ENCODE measurements at regions not wholly inside any gene's neighbourhood (a gene's known extent, or its start where the extent isn't known, plus 50 kb on each side); places are given as distances from the start of the nearest gene placed in this dataset.

DNA sequence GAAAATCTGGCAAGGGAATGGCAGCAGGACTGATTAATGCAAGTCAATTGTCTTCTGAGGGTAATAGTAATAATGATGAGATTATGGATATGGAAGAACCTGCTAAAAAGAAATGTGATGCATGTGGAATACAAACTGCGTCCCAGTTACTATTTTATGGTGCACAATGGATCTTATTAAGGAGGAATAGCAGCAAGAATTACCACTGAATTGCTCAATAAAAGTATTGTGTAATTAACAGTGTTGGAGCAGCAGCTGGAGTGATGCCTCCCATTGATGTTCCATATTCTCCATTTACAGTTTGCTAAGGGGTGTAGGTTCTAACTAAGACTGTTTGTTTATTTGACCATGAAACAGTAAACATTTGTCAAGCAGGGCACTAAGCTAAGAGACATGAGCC lies 167.9 kb downstream of the HRH4 start:
- no peak for DNase-seq

- DNase-seq, result no peak
These were observed 169.5 kb downstream of the HRH4 start for GRCh38 chr18:24629921-24630320.

GRCh38 chr18:24630346-24630880 lies 170.0 kb downstream of the HRH4 start:
- DNase-seq, result no peak

- DNase-seq, result no peak
These were observed 171.0 kb downstream of the HRH4 start for GRCh38 chr18:24631243-24632025.

GRCh38 chr18:24632158-24632988 lies 171.9 kb downstream of the HRH4 start:
- no peak for DNase-seq

DNA sequence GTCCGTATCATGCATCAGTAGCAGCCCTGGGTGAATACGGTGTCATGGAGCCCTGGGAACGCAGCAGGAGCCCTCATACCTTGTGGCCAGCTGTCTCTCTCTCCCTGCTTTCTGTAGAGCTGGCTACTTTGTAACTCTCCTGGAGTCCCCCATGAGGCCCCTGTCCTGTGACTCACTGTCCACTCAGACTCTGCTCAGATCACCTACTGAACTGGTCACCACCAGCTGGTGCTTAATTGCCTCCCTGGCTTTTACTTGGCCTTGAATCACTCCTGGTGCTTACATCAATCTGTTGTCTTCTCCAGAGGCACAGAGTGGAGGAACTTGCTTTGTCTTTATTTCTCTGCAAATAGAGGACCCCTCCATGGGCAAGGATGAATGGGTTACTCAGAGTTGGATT lies 172.7 kb downstream of the HRH4 start:
- DNase-seq, result no peak

- no peak for DNase-seq
These were observed 189.1 kb downstream of the HRH4 start for GRCh38 chr18:24649571-24649970.

DNA sequence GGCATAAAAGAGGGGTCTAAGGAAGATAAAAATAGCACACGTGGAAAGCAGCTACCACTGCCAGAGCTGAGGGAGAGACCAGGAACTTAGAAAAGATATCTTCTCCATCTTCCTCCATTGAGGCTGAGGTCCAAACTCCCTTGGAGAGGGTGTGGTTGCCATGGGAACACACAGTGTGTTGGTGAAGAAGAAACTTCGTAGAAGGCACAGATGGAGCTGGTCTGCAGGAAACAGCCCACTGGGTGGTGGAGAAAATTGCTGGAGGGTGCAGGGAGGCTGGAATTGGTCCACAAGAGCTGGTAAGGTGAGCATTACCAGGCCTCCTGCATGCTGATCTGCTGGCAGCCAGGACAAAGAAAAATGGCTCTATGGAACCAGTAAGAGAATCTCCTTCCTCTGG lies 191.0 kb downstream of the HRH4 start:
- no peak for DNase-seq

DNA sequence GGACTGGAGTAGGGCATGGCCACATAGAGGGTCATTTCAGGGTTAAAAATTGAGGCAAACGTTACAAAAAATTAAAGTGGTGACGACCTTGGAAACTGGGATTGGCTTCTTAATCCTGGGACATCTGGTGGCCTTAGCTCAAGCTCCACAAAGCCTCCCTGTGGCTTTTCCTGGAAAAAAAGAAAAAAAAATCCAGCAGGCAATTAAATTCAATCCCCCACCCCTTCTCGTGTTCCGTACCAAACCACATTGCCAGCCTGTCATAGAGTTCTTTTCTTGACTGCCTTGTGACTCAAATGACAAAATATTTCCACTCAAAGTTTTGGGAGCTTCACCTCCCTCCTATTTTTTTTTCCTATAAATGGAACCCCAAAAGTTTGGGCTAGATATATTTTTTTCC lies 195.6 kb downstream of the HRH4 start:
- no peak for DNase-seq

- DNase-seq, result no peak
These were observed 196.4 kb downstream of the HRH4 start for GRCh38 chr18:24656551-24657443.

GRCh38 chr18:24657444-24657842 lies 197.0 kb downstream of the HRH4 start:
- no peak for DNase-seq

GRCh38 chr18:24658302-24658701 lies 197.9 kb downstream of the HRH4 start:
- DNase-seq, result no peak

GRCh38 chr18:24659827-24660720 lies 199.6 kb downstream of the HRH4 start:
- DNase-seq, result no peak

DNA sequence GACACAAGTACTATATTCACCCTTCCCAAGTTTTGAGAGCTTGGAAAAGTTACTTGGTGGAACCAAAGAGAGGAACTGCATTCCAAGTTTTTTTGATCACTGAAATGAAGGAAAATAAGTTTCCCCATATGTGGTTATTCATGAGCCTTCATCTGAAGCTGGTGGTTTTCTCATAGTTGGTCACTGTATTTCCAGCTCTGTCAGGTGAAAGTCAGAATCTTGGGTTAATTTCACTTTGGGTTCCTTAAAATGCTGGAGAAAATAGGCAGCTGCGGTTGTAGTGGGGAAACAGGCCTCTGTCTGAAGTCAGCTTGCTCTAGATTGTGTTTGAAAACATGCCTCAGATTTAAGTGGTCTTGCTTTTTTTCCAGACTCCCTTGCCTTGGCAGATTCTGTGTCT lies 200.5 kb downstream of the HRH4 start:
- DNase-seq, result no peak

DNA sequence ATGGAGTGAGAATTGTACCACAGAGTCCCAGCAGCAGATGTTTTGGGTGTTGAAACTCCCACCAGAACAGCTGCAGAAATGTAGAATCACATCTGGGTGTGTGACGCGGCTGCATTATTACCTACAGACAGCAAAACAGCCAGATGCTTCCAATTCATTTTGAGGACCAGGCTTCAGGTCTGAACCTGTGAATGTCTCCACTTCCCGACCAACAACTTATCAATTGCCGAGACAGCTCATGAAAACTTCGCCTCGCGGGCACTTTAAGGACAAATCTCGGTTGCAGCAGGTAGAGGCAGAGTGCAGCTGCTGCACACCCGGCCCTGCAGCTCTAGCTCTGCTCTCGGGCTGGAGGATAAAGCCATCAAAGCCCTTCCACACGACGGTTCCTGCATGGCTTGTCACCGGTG lies 202.0 kb downstream of the HRH4 start:
- DNase-seq, result no peak

DNA sequence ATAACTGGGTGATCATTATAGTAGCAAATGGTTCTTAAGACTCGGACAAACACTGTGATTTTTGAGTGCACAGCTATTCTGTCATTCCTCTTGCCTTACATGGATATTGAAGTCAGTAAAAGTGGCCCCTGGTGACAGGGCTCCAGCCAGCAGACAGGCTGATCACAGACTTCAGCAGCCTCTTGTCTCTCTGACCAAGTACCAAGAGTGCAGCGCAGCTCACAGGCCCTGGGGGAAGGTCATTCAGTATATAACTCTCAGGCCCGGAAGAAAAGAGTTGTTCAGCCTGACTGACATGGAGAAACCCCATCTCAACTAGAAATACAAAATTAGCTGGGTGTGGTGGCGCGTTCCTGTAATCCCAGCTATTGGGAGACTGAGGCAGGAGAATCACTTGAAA lies 202.6 kb downstream of the HRH4 start:
- no peak for DNase-seq

GRCh38 chr18:24669015-24669414 lies 208.6 kb downstream of the HRH4 start:
- no peak for DNase-seq

DNA sequence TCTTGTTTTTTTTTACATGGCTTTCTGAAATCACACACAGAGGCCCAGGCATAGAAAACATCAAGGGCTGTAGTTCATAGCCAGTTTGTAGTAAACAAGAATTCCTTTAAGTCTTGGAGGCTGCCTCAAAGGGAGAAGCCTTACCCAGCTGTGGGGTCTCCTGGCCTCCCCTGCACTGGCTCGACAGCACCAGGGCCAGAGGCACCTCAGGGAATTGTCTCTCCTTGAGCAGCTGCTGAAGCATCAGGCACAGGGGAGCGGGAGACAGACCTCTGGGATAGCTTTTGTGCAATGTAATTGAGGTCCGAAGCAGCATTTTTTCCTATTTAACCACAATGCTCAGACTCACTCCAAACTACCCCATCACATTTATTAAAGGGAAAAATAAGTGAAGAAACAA lies 209.1 kb downstream of the HRH4 start:
- DNase-seq, result no peak

GRCh38 chr18:24672165-24672941 lies 211.9 kb downstream of the HRH4 start:
- DNase-seq, result no peak

- DNase-seq, result no peak
These were observed 213.8 kb downstream of the HRH4 start for GRCh38 chr18:24674200-24674599.

- DNase-seq, result no peak
These were observed 214.2 kb downstream of the HRH4 start for GRCh38 chr18:24674605-24675004.
